OCI-LY7 (cell line): ENCODE measurements at regions not wholly inside any gene's neighbourhood (a gene's known extent, or its start where the extent isn't known, plus 50 kb on each side); places are given as distances from the start of the nearest gene placed in this dataset.

Source experiments
- CTCF ChIP-seq: fragments of 200-600 bp; sonication (generic); conservative IDR thresholded peaks from 2 replicates; pipeline ENCODE4 v1.5.1; 2014; ENCODE audit warnings: mild to moderate bottlenecking, antibody characterized with exemption, low read length, moderate library complexity, mixed read lengths
- EZH2phosphoT487 ChIP-seq: fragments of 200-600 bp; sonication (generic); IDR thresholded peaks from 2 replicates; pipeline ENCODE4 v1.6.1; 2018; ENCODE audit warnings: low read depth, borderline replicate concordance, mild to moderate bottlenecking, mixed run types, antibody characterized with exemption, low read length, moderate library complexity, mixed read lengths

GRCh38 chr7:136069840-136070529 lies 92.8 kb upstream of the MTPN start:
- TF ChIP-seq EZH2phosphoT487 (no peak), CTCF (no peak)
